NCI-H345 (cell line): ENCODE measurements at regions not wholly inside any gene's neighbourhood (a gene's known extent, or its start where the extent isn't known, plus 50 kb on each side); places are given as distances from the start of the nearest gene placed in this dataset.

Experiments used
- DNase-seq: peaks from one replicate; lab custom pipeline; 2025; lab: John Stamatoyannopoulos, UW

- DNase-seq, result no peak
Measured at GRCh38 chr15:94004697-94005096, 226.7 kb upstream of the MCTP2 start.

- no peak for DNase-seq
Measured at GRCh38 chr15:94002041-94002440, 229.3 kb upstream of the MCTP2 start.

- DNase-seq, result no peak
Measured at GRCh38 chr15:94001255-94001801, 230.0 kb upstream of the MCTP2 start.

GRCh38 chr15:94000606-94001005 lies 230.8 kb upstream of the MCTP2 start:
- DNase-seq, result no peak

GRCh38 chr15:93997071-93997658 lies 234.2 kb upstream of the MCTP2 start:
- DNase-seq, result no peak

GRCh38 chr15:93989440-93989998 lies 241.8 kb upstream of the MCTP2 start:
- no peak for DNase-seq

GRCh38 chr15:93987068-93987467 lies 244.3 kb upstream of the MCTP2 start:
- DNase-seq, result no peak

- DNase-seq, result no peak
Measured at GRCh38 chr15:93986400-93986984, 244.9 kb upstream of the MCTP2 start.

- DNase-seq, result no peak
Measured at GRCh38 chr15:93985925-93986324, 245.4 kb upstream of the MCTP2 start.

GRCh38 chr15:93985176-93985575 lies 246.2 kb upstream of the MCTP2 start:
- no peak for DNase-seq

- no peak for DNase-seq
Measured at GRCh38 chr15:93983526-93983925, 247.8 kb upstream of the MCTP2 start.

- DNase-seq, result no peak
Measured at GRCh38 chr15:93982226-93982727, 249.1 kb upstream of the MCTP2 start.

- no peak for DNase-seq
Measured at GRCh38 chr15:93981706-93982105, 249.7 kb upstream of the MCTP2 start.

- no peak for DNase-seq
Measured at GRCh38 chr15:93980261-93980911, 251.0 kb upstream of the MCTP2 start.

GRCh38 chr15:93974804-93975481 lies 256.4 kb upstream of the MCTP2 start:
- DNase-seq, result peak; percentile 50

- DNase-seq, result no peak
Measured at GRCh38 chr15:93973287-93973686, 258.1 kb upstream of the MCTP2 start.

- DNase-seq, result no peak
Measured at GRCh38 chr15:93968773-93969172, 262.6 kb upstream of the MCTP2 start.

- no peak for DNase-seq
Measured at GRCh38 chr15:93965304-93965908, 266.0 kb upstream of the MCTP2 start.

GRCh38 chr15:93954985-93955571 lies 276.3 kb upstream of the MCTP2 start:
- DNase-seq, result peak; percentile 29

- DNase-seq, result no peak
Measured at GRCh38 chr15:93948726-93949125, 282.6 kb upstream of the MCTP2 start.

GRCh38 chr15:93943586-93943985 lies 287.8 kb upstream of the MCTP2 start:
- DNase-seq, result no peak
